ENCODE measurements at regions not wholly inside any gene's neighbourhood (a gene's known extent, or its start where the extent isn't known, plus 50 kb on each side); places are given as distances from the start of the nearest gene placed in this dataset.

DNA sequence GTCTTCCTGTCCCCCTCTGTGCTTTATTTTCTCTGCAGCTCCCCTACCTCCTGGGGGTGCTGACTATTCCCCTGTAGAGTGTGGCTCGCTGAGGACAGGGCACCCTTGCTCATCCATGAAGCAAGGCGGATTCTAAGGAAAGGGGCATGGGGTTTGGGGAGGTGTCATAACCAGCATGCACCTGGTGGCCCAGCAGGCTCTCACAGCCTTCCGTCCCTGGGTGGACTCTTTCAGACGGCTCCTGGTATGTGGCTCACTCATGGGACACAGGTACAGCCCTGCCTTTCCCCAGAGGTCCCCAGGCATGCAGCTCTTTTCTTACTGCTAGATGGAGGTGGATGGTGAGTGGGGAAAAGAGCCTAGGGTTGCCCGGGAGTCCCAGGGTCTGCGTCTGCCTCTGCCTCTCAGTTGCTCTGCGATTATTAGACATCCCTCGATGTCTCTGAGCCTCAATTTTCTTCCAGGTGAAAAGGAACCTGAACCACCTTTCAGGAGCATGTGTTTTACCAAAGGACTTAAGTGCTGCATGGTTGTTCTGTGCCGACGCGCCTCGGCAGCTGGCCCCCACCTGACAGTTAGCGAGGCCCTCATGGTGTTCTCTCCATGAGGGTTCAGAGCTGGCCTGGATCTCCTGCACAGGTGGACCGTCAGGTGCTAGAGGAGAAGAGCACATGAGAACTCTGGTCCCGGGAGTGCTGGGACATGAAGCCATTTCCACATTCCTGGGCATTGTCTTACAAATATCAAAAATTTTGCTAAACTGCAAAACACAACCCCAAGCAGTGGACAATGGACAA, 172.5 kb upstream of the SHH start:
- TF ChIP-seq POLR2A (IDR thresholded peaks at IDR 0.05; ENCODE audit: low read depth, low read length) (no peak), RFX5 (IDR thresholded peaks at IDR 0.05; ENCODE audit: low read depth, low read length) (no peak), CHD1 (IDR thresholded peaks at IDR 0.05; ENCODE audit: low read depth, low read length) (no peak), RCOR1 (IDR thresholded peaks at IDR 0.05; ENCODE audit: insufficient replicate concordance, low read length) (no peak)
- TF ChIP-seq, protein P1, sequence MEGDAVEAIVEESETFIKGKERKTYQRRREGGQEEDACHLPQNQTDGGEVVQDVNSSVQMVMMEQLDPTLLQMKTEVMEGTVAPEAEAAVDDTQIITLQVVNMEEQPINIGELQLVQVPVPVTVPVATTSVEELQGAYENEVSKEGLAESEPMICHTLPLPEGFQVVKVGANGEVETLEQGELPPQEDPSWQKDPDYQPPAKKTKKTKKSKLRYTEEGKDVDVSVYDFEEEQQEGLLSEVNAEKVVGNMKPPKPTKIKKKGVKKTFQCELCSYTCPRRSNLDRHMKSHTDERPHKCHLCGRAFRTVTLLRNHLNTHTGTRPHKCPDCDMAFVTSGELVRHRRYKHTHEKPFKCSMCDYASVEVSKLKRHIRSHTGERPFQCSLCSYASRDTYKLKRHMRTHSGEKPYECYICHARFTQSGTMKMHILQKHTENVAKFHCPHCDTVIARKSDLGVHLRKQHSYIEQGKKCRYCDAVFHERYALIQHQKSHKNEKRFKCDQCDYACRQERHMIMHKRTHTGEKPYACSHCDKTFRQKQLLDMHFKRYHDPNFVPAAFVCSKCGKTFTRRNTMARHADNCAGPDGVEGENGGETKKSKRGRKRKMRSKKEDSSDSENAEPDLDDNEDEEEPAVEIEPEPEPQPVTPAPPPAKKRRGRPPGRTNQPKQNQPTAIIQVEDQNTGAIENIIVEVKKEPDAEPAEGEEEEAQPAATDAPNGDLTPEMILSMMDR (conservative IDR thresholded peaks at IDR 0.05; ENCODE audit: low read depth, low read length), result no peak
